Left lobe of liver (tissue), 2 donors: ENCODE measurements at regions not wholly inside any gene's neighbourhood (a gene's known extent, or its start where the extent isn't known, plus 50 kb on each side); places are given as distances from the start of the nearest gene placed in this dataset.

Experiments
- ATAC-seq: fragments of 200-7000 bp; cut with Tn5 transposase; one replicate; pipeline ENCODE4 v1.9.1; 2020; ENCODE audit warnings: mild to moderate bottlenecking, moderate library complexity
- DNase-seq: peaks from one replicate; pipeline ENCODE4 v3.0.0-alpha.2; 2020; ENCODE audit warnings: low spot score
- donor health status: DM: no; HTN: no; CAD: no; lungs with moderate emphysema.
- donor health status: DM: no; HTN: yes; CAD: no.

DNA sequence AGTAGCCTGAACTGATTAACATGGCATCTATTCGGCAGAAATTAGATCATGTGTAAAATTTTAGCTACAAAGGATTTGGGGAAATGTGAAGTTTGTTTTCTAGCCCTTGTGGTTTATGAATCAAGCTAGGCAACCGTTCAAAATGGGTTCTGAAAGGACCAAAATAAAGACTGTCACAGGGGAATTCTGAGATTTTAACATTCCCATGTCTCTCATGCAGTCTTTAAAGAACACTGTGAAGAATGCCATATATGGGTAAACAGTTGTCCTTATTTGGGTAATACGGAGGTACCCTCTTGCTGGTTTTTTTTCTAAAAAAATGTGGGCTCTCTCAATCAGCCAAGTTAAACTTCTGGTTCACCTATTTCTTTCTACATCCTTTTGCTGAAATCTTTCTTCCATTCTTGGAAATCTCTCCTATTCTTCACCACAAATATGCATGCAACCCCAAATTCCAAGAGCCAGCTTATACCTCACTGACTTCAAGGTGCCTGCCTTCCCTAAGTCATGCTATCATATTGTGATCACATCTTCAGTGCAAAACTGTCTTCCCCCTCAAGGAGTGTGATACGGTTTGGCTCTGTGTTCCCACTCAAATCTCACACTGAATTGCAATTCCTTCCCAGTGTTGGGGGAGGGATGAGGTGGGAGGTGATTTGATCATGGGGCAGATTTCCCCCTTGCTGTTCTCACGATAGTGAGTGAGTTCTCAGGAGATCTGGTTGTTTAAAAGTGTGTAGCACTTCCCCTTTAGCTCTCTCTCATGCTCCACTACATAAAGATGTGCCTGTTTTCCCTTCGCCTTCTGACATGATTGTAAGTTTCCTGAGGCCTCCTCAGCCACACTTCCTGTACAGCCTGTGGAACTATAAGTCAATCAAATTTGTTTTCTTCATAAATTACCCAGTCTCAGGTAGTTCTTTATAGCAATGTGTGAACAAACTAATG, 308.7 kb downstream of the TTLL7 start:
- ATAC-seq = no peak
- DNase-seq = no peak

DNA sequence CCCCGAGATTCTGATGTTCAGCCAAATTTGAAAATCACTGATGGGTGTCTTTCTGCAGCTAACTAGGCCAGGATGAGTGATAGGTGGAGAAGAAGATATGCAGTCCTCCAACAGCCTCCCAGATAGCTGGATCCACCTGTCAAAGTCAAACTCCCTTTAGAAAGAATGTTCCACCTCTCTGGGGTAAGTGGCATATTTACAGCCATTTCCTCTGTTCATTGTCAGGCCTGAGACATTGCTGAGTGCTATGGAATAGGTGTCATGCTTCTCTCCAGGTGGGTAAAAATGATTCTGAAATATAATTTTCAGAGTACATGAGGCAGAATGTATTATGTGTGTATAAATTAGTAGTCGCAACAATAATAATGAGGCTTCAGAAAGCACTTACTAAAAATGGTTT, 316.8 kb downstream of the TTLL7 start:
- DNase-seq = no peak
- no peak for ATAC-seq

GRCh38 chr1:83676106-83676505, 322.8 kb downstream of the TTLL7 start:
- DNase-seq = no peak
- ATAC-seq = no peak

DNA sequence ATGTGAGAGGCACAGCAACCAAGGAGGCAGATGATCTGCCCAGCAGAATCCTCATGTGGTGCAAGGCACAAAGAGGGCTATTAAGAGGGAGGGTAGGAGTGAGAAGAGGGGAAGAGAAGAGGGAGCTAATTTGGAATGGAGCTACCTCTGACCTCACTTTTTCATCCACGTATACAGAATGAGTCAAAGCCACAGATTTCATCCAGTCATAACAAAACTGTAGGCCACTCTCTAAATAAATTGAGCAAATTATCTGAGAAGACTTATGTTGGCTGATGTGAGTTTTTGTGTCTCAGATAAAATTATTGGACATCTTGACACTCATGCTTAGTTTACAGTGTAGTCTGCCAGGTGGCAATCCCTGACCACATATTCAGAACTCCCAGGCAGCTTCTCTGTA, 325.6 kb downstream of the TTLL7 start:
- no peak for DNase-seq
- no peak for ATAC-seq

GRCh38 chr1:83671586-83671985, 327.3 kb downstream of the TTLL7 start:
- ATAC-seq (no peak), DNase-seq (no peak)

- no peak for ATAC-seq
- no peak for DNase-seq
Measured at GRCh38 chr1:83670909-83671565, 327.9 kb downstream of the TTLL7 start.

DNA sequence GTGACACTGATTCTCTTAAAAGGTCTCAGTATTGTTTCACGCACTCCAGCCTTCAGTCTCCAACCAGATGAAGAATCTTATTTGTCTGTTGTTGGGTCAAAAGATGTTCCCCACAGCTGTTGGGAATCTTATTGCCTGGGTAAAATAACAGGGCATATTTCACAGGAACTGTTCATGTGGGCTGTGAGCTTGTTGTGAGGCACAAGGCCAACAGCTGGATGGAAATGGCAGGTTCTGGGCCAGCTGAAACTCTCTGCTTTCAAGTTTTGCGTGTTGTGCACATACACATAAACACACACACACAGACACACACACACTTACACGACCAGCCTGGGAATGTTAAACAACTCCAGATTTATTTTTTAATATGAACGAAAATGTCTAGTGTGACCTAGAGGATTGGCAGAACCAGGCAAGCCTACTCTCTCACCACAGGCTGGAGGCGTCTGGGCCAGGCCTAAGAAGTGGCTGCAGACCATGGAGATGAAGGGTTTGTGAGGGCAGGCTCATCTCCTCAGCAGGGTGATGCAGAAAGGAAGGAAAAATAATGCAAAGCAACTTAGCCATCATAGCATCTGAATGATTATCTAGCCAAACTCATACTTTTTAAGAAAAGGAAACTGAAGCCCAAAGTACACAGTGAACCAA, 357.0 kb downstream of the TTLL7 start:
- ATAC-seq (peak; percentile 30), DNase-seq (no peak)

DNA sequence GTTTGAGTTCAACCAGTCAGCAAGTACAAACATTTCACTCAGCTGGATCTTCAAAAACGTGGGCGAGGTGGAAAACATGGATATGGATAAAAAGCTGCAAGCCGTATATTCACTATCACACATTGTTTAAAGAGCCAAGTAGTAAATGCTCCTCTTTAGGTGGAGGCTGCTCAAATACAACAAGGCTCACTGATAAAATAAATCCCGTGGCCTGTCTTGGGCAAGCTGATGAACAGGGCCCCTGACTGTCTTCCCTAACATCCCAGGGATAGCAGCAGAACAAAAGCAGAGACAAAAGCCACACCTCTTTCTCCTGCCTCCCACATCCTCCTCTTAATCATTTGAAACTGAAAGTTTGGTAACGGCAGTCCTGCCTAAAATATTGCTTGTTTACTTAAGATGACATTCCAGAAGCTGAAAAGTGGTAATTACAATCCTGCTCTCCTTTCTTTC, 357.7 kb downstream of the TTLL7 start:
- peak; percentile 36 for ATAC-seq
- DNase-seq = no peak

DNA sequence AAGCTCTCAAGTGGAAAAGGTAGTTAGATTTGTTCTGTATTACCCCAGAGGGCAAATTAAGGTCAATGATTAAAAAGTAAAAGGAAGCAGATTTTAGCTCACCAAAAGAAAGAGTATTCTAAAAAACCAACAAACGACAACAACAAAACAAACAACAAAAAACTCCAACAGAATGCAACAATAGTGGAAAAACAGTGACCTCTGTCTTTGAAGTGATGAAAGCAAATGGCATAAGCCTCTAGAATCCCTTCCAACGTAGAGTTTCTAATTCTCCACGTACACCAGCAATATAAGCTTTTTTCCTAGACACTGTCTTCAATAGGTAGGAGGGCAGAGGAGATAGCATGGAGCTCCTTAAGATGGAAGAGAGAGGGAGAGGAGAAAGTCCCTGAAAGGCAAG, 359.1 kb downstream of the TTLL7 start:
- DNase-seq (no peak), ATAC-seq (no peak)

DNA sequence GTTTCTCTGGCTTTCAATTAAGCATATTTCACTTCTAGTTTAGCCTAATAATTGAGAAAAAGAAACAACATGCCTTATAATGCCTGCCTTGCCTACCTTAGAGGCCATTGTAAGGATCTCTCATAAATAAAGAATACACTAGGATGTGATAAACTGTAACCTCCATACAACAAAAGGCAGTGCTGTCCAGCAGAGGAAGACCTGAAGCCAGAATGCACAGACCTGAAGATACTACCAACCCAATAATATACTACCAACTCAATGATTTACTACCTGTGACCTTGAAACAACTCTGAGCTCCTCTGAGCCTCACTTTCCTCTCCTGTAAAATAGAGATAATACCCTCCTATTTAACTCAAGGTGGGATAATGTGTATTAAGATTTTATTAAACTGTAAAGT, 361.3 kb downstream of the TTLL7 start:
- no peak for DNase-seq
- no peak for ATAC-seq

DNA sequence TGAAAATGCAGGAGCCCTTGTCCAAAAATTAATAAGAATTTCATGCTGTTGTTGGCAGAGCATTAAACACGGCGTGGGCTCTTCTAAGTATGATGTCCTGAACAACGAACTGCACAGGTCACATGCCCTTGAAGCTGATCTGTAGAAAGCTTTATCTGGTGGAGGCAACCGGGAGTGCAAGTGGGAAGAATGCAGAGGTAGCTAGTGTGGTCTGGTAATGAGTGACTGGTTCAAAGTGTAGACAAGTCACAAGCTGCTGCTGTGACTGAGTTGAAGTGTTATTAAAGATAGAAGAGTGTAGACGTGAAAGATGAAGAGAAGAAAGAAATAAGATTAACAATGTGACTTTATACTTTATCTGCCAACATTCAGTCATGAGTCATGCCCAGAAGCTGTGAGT, 361.9 kb downstream of the TTLL7 start:
- DNase-seq = no peak
- ATAC-seq = no peak

DNA sequence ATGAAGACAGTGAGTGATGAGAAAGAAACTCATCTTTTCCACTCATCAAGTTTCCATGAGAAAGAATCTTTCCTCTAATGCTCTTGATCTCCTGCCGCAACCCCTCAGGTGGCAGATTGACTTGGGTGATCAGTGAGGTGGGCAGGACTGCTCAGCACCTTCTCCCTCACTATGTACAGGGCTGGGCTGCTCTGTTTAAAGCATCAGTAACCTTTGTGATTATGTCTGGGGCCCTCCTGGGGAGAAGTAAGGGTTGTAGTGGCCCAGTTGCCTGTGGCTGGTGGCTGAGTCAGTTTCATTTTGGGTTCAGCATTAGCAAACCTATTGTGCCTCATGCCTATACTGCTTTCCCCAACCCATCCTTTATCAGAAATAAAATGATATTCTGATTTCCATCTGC, 366.0 kb downstream of the TTLL7 start:
- no peak for DNase-seq
- ATAC-seq = no peak

DNA sequence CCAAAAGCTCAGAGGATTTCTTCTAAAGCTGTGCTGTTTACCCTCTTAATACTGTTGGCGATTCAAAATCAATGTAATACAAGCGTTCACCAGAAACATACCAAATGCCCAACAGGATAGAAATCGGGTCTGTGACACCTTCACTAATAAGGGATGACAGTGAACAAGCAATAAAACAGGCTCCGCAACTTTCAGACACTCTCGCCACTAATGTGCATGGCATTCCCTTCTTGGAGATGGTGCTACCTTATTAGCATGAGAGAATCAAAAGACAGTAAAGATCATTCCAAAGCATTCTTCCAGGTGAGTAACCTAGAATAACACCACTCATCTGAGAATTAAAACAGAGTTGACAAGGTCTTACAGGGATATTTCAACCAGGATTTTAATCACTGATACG, 367.1 kb downstream of the TTLL7 start:
- no peak for DNase-seq
- ATAC-seq = no peak

DNA sequence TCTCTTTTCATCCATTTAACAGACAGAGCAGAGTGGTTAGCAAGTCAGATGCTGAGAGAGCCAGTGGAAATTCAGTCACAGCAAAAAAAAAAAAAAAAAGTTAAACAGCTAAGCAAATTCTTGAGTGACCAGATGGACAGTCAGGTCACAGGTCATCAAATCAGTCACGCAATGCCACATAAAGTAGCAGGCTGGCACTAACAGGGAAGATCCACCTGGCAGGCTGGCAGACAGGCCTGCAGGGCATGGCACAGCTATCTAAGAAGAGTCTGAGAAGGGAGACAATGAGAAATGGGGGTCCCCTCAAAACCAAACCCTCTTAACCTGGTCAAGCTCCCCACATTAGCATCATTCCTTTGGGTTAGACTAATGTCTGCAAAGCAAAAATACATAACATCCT, 371.9 kb downstream of the TTLL7 start:
- ATAC-seq = peak; percentile 89
- no peak for DNase-seq

GRCh38 chr1:83626603-83627002, 372.3 kb downstream of the TTLL7 start:
- no peak for ATAC-seq
- DNase-seq = no peak

DNA sequence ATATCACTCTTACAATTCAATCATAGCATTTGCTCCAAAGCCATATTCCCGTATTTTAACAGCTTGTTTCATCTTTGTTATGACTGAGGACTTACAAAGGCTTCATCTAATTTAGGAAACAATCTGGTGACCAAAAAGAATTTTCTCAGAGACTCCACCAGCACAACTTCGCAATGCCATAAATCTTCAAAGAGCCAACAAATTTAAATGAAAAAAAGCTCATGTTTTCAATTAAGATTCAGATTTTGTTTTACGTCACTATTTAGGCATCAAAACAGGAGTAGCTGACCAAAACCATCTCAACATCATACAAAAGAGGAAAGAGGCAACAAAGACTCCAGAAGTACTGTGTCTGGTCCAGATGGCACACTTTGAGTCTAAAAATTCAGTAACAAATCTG, 373.3 kb downstream of the TTLL7 start:
- ATAC-seq = no peak
- no peak for DNase-seq

- ATAC-seq = no peak
- DNase-seq = no peak
Measured at GRCh38 chr1:83620016-83620415, 378.9 kb downstream of the TTLL7 start.

DNA sequence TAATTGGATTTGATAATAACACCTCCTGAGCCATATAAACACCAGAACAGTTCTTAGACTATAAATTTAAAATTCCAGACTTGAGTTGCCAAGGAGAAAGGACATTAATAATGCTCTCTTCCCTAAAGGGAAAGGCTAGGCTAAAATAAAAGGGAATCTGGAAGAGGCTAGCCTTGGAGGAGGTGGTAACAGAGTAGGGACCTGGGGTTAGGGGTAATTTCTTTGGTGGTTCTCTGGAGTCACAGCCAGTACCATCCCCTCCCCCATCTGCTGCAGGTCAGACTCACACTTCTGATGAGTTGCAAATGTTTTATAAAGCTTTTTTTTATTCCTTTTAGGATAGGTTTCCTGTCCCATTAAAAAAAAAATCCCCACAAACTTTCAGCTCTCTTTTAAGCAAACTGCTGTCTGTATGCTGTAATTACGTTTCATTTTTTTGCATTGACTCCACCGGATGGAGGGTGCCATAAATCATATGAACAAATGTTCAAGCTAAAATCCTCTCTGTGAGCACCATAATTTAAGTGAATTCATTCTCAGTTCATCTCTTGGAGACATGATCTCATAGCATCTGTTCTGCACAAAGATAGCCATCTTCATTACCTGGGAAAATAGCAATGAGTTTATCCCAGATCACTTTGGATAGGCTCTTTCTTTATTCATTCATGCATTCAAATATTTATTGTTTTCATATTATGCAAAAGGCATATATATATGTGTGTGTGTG, 379.6 kb downstream of the TTLL7 start:
- ATAC-seq (no peak), DNase-seq (no peak)

GRCh38 chr1:83617883-83618282, 381.0 kb downstream of the TTLL7 start:
- ATAC-seq (no peak), DNase-seq (no peak)

GRCh38 chr1:83615370-83615769, 383.6 kb downstream of the TTLL7 start:
- ATAC-seq (no peak), DNase-seq (no peak)

DNA sequence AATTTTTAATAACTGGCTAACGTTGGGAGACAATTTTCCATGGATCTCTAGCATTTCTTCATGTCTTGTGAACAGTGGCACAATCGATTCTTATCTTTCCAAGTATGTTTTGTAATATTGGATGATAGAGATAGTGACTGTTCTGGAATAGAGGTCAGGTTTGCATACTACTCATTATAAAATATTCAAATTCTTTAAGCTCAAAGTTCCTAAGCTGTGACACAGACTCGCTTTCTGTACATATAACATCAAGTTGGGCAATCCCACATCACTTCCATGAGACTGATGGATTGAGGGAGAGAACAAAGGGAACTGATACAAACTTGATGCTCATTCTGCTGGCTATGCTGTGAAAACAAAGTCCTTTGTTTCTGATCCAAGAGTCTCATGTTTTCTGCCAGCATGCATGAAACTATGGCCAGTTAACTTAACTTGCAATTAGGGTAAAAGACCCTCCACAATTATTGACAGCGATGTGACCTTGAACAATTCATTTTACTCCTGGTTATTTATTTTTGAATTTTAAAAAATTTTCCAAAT, 392.4 kb downstream of the TTLL7 start:
- ATAC-seq (no peak), DNase-seq (no peak)
